Kidney epithelial cell (primary cell): ENCODE measurements at regions not wholly inside any gene's neighbourhood (a gene's known extent, or its start where the extent isn't known, plus 50 kb on each side); places are given as distances from the start of the nearest gene placed in this dataset.

ENCODE experiments used
- DNase-seq: peaks from one replicate; pipeline ENCODE4 v3.0.0-alpha.2; 2010; ENCODE audit warnings: low read depth
- H3K27me3 ChIP-seq: 2 replicates; pipeline ENCODE4 v1.6.0; 2011; ENCODE audit warnings: low read length; ENCODE audit not compliant: control insufficient read depth, insufficient read depth
- H3K36me3 ChIP-seq: 2 replicates; pipeline ENCODE4 v1.5.1; 2011; ENCODE audit warnings: low read length; ENCODE audit not compliant: control insufficient read depth, insufficient read depth
- H3K4me3 ChIP-seq: 2 replicates; pipeline ENCODE4 v1.5.1; 2011; ENCODE audit warnings: low read depth, mild to moderate bottlenecking, control low read depth, low read length
- CTCF ChIP-seq: IDR thresholded peaks from 2 replicates; pipeline ENCODE4 v1.5.1; 2011; ENCODE audit warnings: mild to moderate bottlenecking, moderate library complexity, low read length, control low read depth, inconsistent platforms; ENCODE audit not compliant: insufficient read depth, poor library complexity, severe bottlenecking

DNA sequence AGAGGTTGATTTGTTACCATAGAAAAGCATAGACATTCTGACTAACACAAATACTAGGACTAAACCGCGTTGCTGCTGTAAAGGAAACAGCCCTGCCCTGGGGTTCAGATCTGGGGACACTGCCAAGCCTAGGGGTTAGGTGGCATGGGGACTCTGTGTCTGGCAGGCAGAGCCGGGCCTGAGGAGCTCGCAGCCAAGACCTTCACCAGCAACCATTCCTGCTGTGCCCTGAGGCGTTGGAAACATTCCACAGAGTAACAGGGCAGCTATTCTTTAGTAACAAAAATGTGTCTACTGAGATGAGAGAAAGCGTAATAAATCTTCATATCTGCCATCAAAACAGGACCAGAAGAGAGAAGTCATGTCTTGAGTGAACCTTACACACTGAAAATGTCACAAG is 280.5 kb downstream of the POM121L12 start:
- TF ChIP-seq CTCF, result no peak
- Histone ChIP-seq H3K27me3 (no peaks in the 10 kb centered on the region), H3K4me3 (no peak overlapping the region), H3K36me3 (no peaks in the 10 kb centered on the region)
- no peak for DNase-seq

DNA sequence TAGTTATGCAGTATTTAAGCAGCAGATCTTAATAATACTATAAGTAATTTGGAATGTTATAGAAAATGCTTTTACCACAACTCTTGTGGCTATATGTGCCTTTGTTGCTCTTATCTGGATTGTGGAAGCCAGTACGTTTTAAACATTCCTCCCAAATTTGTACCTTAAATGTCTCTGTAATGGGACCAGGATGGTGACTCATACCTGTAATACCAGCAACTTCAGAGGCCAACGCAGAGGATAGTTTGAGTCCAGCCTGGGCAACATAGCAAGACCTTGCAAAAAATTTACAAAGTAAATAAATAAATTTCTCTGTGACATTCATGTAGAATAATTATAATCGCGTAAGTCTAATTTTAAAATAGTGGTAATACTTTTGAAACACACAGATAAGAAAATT is 283.1 kb downstream of the POM121L12 start:
- H3K4me3 ChIP-seq, result no peak overlapping the region
- DNase-seq, result no peak
- no peak for TF ChIP-seq CTCF
- H3K36me3 ChIP-seq, result no peaks in the 10 kb centered on the region
- no peaks in the 10 kb centered on the region for H3K27me3 ChIP-seq

- Histone ChIP-seq H3K27me3 (no peaks in the 10 kb centered on the region), H3K4me3 (no peak overlapping the region), H3K36me3 (no peaks in the 10 kb centered on the region)
- no peak for TF ChIP-seq CTCF
- DNase-seq, result no peak
Measured at GRCh38 chr7:53325061-53325460, 289.6 kb downstream of the POM121L12 start.

DNA sequence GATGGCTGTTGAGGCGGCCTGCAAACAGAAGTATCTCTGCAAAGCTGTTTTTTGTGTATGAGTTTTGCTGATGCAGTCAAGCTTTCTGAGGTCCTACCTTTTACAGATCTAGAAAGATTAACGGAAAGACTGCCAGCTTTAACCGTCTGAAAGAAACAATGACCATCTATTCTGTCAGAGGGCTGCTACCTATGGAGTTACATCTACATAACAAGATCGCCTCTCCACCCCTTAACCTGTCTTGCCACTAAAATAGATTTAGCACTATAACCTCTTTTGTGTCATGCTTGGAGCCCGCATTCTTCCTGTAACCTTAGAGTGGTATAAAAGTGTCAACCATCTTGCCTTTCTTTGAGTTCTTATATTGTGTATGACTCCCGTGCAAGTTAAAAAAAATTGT is 291.2 kb downstream of the POM121L12 start:
- no peak for DNase-seq
- Histone ChIP-seq H3K4me3 (no peak overlapping the region), H3K36me3 (no peaks in the 10 kb centered on the region), H3K27me3 (no peaks in the 10 kb centered on the region)
- TF ChIP-seq CTCF, result no peak

DNA sequence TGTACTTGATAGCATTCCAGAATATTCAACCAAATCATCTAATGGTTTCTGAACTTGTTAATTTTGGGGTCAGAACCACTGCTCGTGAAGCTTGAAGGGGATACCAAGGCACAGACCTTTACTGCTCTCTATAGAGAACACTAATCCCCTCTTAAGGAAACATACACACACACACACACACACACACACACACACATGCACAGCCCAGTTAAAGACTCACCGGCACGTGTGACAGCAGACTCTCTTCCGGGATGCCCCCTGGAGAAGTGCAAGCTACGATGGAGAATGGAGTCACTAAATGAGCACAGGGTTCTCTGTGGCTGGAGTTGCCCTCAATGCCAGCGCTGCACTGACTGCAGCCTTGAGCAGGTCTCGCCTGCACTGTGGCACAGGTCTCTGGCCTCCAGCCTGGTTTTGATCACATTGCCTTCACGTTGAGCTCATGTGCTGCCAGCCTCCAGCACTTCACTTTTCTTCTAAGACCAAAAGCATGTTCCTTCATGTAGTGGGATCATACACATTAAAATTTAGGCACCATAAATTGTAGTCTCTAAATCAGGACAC is 300.8 kb downstream of the POM121L12 start:
- no peak for TF ChIP-seq CTCF
- no peak overlapping the region for H3K4me3 ChIP-seq
- no peaks in the 10 kb centered on the region for H3K27me3 ChIP-seq
- H3K36me3 ChIP-seq, result no peaks in the 10 kb centered on the region
- DNase-seq, result no peak

GRCh38 chr7:53340220-53340619 is 304.8 kb downstream of the POM121L12 start:
- no peak for DNase-seq
- Histone ChIP-seq H3K4me3 (no peak overlapping the region), H3K27me3 (no peaks in the 10 kb centered on the region), H3K36me3 (no peaks in the 10 kb centered on the region)
- no peak for TF ChIP-seq CTCF
